H54 (cell line): ENCODE measurements at regions not wholly inside any gene's neighbourhood (a gene's known extent, or its start where the extent isn't known, plus 50 kb on each side); places are given as distances from the start of the nearest gene placed in this dataset.

ENCODE experiments used
- DNase-seq: peaks from one replicate; pipeline ENCODE4 v3.0.0; 2011; ENCODE audit warnings: low spot score, mixed read lengths; ENCODE audit not compliant: insufficient read length
- FAIRE-seq: peaks from 3 replicates; lab custom pipeline; 2011; peaks lifted over from hg19 to GRCh38; lab: Jason Lieb, UNC
- POLR2A ChIP-seq: IDR thresholded peaks from 2 replicates; pipeline ENCODE4 v1.6.1; 2011; ENCODE audit warnings: low read depth, mild to moderate bottlenecking, low read length

DNA sequence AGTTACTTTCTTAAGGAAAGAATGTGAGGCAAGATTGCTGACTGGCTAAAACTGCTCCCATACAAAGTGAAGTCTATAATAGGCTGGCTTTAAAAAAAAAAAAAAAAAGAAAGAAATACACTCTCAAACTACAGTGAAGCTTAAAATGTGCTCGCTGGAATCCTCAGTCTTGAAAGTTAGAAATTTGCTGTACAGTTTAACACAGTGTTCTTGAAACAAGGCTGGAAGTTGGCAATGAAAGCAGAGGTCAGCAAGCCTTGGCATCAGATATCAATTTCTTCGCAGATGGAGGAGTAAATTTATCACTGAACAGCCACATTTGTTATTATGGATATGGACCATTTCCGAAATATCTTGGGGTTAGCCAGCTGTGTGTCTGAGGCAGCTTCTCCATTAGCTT is 392.9 kb downstream of the ZNF516 start:
- FAIRE-seq (no peak), DNase-seq (no peak)
- TF ChIP-seq POLR2A: no peak

- FAIRE-seq (no peak), DNase-seq (no peak)
- no peak for TF ChIP-seq POLR2A
Measured at GRCh38 chr18:76099931-76100457, 395.0 kb downstream of the ZNF516 start.

DNA sequence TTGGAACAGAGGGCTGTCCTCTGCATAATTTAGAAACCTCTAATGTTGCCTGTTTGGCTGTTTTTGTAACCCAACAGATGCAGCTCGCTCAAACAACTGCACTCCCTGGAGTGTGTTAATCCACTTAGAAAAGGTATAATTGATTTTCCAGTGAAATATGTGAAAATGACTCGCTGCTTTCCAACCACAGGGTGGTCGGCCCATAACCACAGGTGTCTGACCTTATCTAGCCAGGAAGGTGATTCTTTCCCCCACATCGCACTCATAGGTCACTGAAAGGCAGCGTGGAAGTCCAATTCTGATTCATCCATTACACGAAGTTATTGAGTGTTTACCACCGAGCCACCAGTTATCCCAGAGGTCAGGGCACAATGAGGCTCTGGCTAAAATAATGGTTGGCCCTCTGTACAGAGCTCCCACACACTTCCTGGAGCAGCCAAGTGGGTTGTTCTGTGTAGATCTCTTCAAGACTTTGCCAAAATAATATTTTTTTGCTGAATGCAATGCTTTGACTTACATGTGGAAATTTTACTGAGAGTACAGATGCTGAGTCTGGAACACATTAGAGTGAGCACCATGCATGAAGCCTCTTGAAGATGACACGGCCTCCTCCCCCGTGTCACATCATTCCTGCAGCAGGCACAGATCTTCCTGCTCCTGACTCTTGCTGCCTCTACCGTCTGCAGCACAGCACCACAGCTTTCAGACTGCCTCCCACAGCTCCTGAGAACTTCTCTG is 396.2 kb downstream of the ZNF516 start:
- TF ChIP-seq POLR2A: no peak
- DNase-seq (no peak), FAIRE-seq (no peak)

GRCh38 chr18:76081536-76081935 is 413.5 kb downstream of the ZNF516 start:
- DNase-seq (no peak), FAIRE-seq (no peak)
- TF ChIP-seq POLR2A: no peak

GRCh38 chr18:76080430-76080829 is 414.6 kb downstream of the ZNF516 start:
- DNase-seq: no peak
- no peak for TF ChIP-seq POLR2A
- no peak for FAIRE-seq

GRCh38 chr18:76075777-76076176 is 419.3 kb downstream of the ZNF516 start:
- TF ChIP-seq POLR2A: no peak
- DNase-seq (no peak), FAIRE-seq (no peak)

DNA sequence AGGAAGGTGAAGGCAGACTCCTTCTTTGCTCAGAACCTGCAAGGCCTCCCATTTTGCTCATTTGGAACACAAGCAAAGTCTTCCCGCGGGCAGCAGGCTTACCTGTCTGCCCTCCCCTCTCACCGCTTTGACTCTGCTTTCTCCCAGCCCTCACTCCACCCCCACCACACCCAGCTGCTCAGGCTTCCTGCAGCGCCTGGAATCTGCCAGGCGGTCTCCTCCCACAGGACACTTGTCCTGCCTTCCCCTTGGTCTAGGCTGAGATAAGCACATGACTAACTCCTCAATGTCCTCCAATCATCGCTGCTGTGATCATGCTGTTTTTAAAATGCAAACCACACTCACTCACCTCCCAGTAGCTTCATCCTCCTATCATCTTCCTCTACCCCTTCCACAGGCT is 430.0 kb downstream of the ZNF516 start:
- DNase-seq (no peak), FAIRE-seq (no peak)
- TF ChIP-seq POLR2A: no peak

- DNase-seq: no peak
- no peak for TF ChIP-seq POLR2A
- no peak for FAIRE-seq
Measured at GRCh38 chr18:76058146-76058545, 436.9 kb downstream of the ZNF516 start.

- no peak for DNase-seq
- TF ChIP-seq POLR2A: no peak
- FAIRE-seq: no peak
Measured at GRCh38 chr18:76057386-76057785, 437.7 kb downstream of the ZNF516 start.

GRCh38 chr18:76056471-76057110 is 438.5 kb downstream of the ZNF516 start:
- no peak for FAIRE-seq

GRCh38 chr18:76055578-76055977 is 439.5 kb downstream of the ZNF516 start:
- TF ChIP-seq POLR2A: no peak
- FAIRE-seq (no peak), DNase-seq (no peak)

More at GRCh38 chr18:76056471-76057110, 438.5 kb downstream of the ZNF516 start:
- no peak for DNase-seq
- TF ChIP-seq POLR2A: no peak

GRCh38 chr18:76055025-76055424 is 440.0 kb downstream of the ZNF516 start:
- FAIRE-seq (no peak), DNase-seq (no peak)
- TF ChIP-seq POLR2A: no peak

- no peak for FAIRE-seq
- TF ChIP-seq POLR2A: no peak
- DNase-seq: no peak
Measured at GRCh38 chr18:76054156-76054555, 440.9 kb downstream of the ZNF516 start.

DNA sequence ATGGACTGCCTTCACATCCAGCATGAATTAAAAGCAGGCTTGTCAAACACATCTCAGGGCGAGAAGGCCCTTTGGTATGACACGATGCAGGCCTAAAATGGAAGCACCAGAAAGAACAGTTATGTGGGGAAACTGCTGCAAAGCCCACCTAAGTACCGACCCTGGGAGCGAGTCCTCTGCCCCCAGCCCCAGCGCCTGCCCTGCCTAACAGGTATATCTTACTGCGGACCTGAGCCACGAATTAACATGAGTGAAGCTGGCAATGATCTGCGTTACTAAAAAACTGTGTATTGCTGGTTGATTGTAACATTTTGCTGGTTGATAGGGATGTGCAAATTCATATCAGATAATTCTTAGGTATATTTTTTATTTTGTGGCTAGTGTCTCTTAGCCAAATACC is 441.5 kb downstream of the ZNF516 start:
- FAIRE-seq: no peak
- no peak for DNase-seq
- no peak for TF ChIP-seq POLR2A

- no peak for TF ChIP-seq POLR2A
- no peak for FAIRE-seq
- no peak for DNase-seq
Measured at GRCh38 chr18:76052227-76052595, 442.8 kb downstream of the ZNF516 start.
